Suprapubic skin (tissue), 4 donors: ENCODE measurements at regions not wholly inside any gene's neighbourhood (a gene's known extent, or its start where the extent isn't known, plus 50 kb on each side); places are given as distances from the start of the nearest gene placed in this dataset.

Experiments
- DNase-seq, 2 donors: peaks; one replicate each; pipeline ENCODE4 v3.0.0-alpha.2; 2019; ENCODE audit warnings: low spot score in 2 of 2
- H3K27ac ChIP-seq: fragments of 200-600 bp; sonication (generic); one replicate; pipeline ENCODE4 v1.5.1; 2019
- H3K27me3 ChIP-seq: fragments of 200-600 bp; sonication (generic); one replicate; pipeline ENCODE4 v1.5.1; 2019
- H3K36me3 ChIP-seq: fragments of 200-600 bp; sonication (generic); one replicate; pipeline ENCODE4 v1.5.1; 2019
- H3K4me1 ChIP-seq: fragments of 200-600 bp; sonication (generic); one replicate; pipeline ENCODE4 v1.5.1; 2019
- H3K4me3 ChIP-seq: fragments of 200-600 bp; sonication (generic); one replicate; pipeline ENCODE4 v1.5.1; 2019; ENCODE audit warnings: mild to moderate bottlenecking
- H3K9me3 ChIP-seq: fragments of 200-600 bp; sonication (generic); one replicate; pipeline ENCODE4 v1.5.1; 2019
- CTCF ChIP-seq, 2 donors: fragments of 200-600 bp in 1 of 2; fragments of 450-650 bp in 1 of 2; sonication (generic) in 1 of 2; IDR thresholded peaks; one replicate each; pipeline ENCODE4 v1.5.1; 2016 to 2019; ENCODE audit warnings: antibody characterized with exemption in 2 of 2, mild to moderate bottlenecking in 1 of 2, moderate library complexity in 1 of 2
- EP300 ChIP-seq: sonication (generic); formaldehyde crosslinking; IDR thresholded peaks from one replicate; pipeline ENCODE4 v1.6.1; 2017; ENCODE audit warnings: antibody characterized with exemption
- POLR2A ChIP-seq, 2 donors: fragments of 450-650 bp; IDR thresholded peaks; one replicate each; pipeline ENCODE4 v1.6.1; 2017; ENCODE audit warnings: antibody characterized with exemption in 2 of 2, mild to moderate bottlenecking in 2 of 2, moderate library complexity in 2 of 2
- POLR2AphosphoS5 ChIP-seq, 3 donors: sonication (generic); formaldehyde crosslinking; IDR thresholded peaks; one replicate each; pipeline ENCODE4 v1.6.1; 2017; ENCODE audit warnings: antibody characterized with exemption in 3 of 3
- WGBS: methylation state at CpG from one replicate; pipeline ENCODE4 v1.1.5; 2018; 5-methylcytosine and 5-hydroxymethylcytosine counted together

GRCh38 chr6:87939776-87940175 lies 107.9 kb upstream of the SPACA1 start:
- no peaks in the 10 kb centered on the region for H3K36me3 ChIP-seq

DNA sequence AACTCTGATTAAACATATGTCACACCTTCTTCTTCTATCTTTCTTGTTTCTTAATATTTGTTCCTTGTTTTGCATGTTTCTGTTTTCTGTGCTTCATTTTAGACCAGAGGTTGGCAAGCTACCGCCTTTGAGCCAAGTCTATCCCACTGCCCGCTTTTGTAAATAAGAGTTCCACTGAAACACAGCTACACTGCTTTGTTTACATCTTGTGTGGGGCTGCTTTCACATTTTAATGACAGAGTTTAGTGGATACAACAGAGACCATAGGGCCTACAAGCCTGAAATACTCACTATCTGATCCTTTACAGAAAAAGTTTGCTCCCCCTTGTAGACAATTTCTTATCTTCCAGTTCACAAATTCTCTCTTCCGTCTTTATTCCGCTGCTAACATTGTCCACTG lies 109.4 kb upstream of the SPACA1 start:
- H3K4me3 ChIP-seq = no peak overlapping the region
- WGBS = 98% methylated on average over 4 of the region's 4 CpGs

More at GRCh38 chr6:87939776-87940175, 107.9 kb upstream of the SPACA1 start:
- H3K4me3 ChIP-seq = no peak overlapping the region
- H3K27ac ChIP-seq = no peak overlapping the region
- no peak for TF ChIP-seq POLR2A (IDR thresholded peaks at IDR 0.05)
- TF ChIP-seq POLR2AphosphoS5 (IDR thresholded peaks at IDR 0.05) = no peak
- no peak for TF ChIP-seq EP300
- no peak for TF ChIP-seq CTCF (IDR thresholded peaks at IDR 0.05)
- H3K4me1 ChIP-seq = peaks cover 8% of the 10 kb centered on the region
- no peak for DNase-seq
- no peaks in the 10 kb centered on the region for H3K27me3 ChIP-seq
- no peaks in the 10 kb centered on the region for H3K9me3 ChIP-seq
- WGBS = 100% methylated on average over 1 of the region's 1 CpG

DNA sequence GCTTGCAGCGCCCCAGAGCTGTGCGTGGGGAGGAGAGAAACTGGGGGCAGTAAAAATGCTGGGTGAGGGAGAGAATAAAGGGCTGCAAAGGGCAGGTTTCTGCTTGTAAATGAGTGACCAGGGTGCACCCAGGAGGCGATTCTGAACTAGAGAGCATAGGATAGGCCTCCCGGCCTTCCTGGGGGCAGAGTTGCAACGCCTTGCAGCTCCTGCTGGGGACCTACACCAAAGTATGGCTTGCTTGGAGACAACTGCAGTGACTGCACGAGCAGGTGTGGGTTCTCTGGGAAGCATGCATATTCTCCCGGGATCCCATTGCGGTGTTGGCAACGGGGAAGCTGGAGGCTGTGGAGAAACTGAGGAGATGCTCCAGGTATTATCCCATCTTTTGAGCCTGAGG lies 111.6 kb upstream of the SPACA1 start:
- no peak for TF ChIP-seq EP300
- WGBS = 90% methylated on average over 9 of the region's 9 CpGs
- H3K27ac ChIP-seq = no peak overlapping the region

More for the DNA sequence above, 109.4 kb upstream of the SPACA1 start:
- Histone ChIP-seq H3K4me1 (no peaks in the 10 kb centered on the region), H3K9me3 (no peaks in the 10 kb centered on the region), H3K36me3 (no peaks in the 10 kb centered on the region), H3K27ac (no peak overlapping the region), H3K27me3 (no peaks in the 10 kb centered on the region)
- TF ChIP-seq CTCF (IDR thresholded peaks at IDR 0.05) (no peak), POLR2A (IDR thresholded peaks at IDR 0.05) (no peak), POLR2AphosphoS5 (IDR thresholded peaks at IDR 0.05) (no peak), EP300 (no peak)
- DNase-seq = no peak

DNA sequence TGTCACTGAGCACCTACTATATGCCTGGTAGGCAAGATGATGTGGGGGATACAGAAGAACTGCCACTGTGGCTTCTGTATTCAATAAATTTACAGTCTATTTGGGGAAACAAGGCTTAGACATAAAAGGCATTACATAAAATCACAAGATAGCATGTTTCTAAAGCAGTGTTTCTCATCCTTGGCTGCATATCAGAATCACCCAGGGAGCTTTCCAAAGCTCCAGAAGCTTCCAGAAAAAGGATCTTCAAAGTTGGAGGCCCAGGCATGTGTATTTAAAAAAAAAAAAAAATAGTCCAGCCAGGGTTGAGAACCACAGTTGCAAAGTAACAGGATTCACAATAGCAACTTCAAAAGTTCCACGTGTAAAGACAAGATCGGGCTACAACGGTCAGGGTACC lies 112.4 kb upstream of the SPACA1 start:
- TF ChIP-seq CTCF (IDR thresholded peaks at IDR 0.05) (no peak), EP300 (no peak)
- Histone ChIP-seq H3K4me3 (no peak overlapping the region), H3K9me3 (no peaks in the 10 kb centered on the region), H3K36me3 (no peaks in the 10 kb centered on the region), H3K4me1 (no peaks in the 10 kb centered on the region), H3K27ac (no peak overlapping the region), H3K27me3 (no peaks in the 10 kb centered on the region)
- no peak for DNase-seq
- 82% methylated on average over 3 of the region's 3 CpGs for WGBS

More for the DNA sequence above, 111.6 kb upstream of the SPACA1 start:
- H3K36me3 ChIP-seq = no peaks in the 10 kb centered on the region
- DNase-seq = no peak
- H3K9me3 ChIP-seq = no peaks in the 10 kb centered on the region
- H3K4me3 ChIP-seq = no peak overlapping the region
- no peaks in the 10 kb centered on the region for H3K27me3 ChIP-seq
- H3K4me1 ChIP-seq = no peaks in the 10 kb centered on the region

GRCh38 chr6:87932361-87932760 lies 115.3 kb upstream of the SPACA1 start:
- Histone ChIP-seq H3K36me3 (no peaks in the 10 kb centered on the region), H3K9me3 (no peaks in the 10 kb centered on the region), H3K4me1 (no peaks in the 10 kb centered on the region), H3K27ac (no peak overlapping the region), H3K27me3 (no peaks in the 10 kb centered on the region), H3K4me3 (no peak overlapping the region)
- WGBS = 87% methylated on average over 5 of the region's 5 CpGs
- no peak for TF ChIP-seq CTCF (IDR thresholded peaks at IDR 0.05)
- no peak for TF ChIP-seq POLR2AphosphoS5 (IDR thresholded peaks at IDR 0.05)
- no peak for TF ChIP-seq EP300
- no peak for TF ChIP-seq POLR2A (IDR thresholded peaks at IDR 0.05)
- DNase-seq = no peak

GRCh38 chr6:87929843-87930288 lies 117.8 kb upstream of the SPACA1 start:
- 6% methylated on average over 6 of the region's 6 CpGs for WGBS
- peak; percentile 75 to 82 for DNase-seq

More at GRCh38 chr6:87929843-87930288, 117.8 kb upstream of the SPACA1 start:
- no peak overlapping the region for H3K4me3 ChIP-seq
- no peak for TF ChIP-seq POLR2AphosphoS5 (IDR thresholded peaks at IDR 0.05)
- TF ChIP-seq CTCF (IDR thresholded peaks at IDR 0.05) = peak; percentile 71 to 76
- H3K27me3 ChIP-seq = no peaks in the 10 kb centered on the region
- no peaks in the 10 kb centered on the region for H3K9me3 ChIP-seq
- no peak overlapping the region for H3K27ac ChIP-seq
- no peaks in the 10 kb centered on the region for H3K4me1 ChIP-seq
- no peaks in the 10 kb centered on the region for H3K36me3 ChIP-seq
